NT2/D1 (cell line): ENCODE measurements at regions not wholly inside any gene's neighbourhood (a gene's known extent, or its start where the extent isn't known, plus 50 kb on each side); places are given as distances from the start of the nearest gene placed in this dataset.

Experiments
- SUZ12 ChIP-seq: IDR thresholded peaks from 2 replicates; pipeline ENCODE4 v1.6.1; 2011; ENCODE audit not compliant: insufficient read length, insufficient read depth; ENCODE audit errors: extremely low read depth
- YY1 ChIP-seq: IDR thresholded peaks from 2 replicates; pipeline ENCODE4 v1.6.1; 2011; ENCODE audit not compliant: insufficient read length, insufficient read depth
- ZNF274 ChIP-seq: IDR thresholded peaks from 2 replicates; pipeline ENCODE4 v1.6.1; 2011; ENCODE audit warnings: mild to moderate bottlenecking, low read depth, low read length

DNA sequence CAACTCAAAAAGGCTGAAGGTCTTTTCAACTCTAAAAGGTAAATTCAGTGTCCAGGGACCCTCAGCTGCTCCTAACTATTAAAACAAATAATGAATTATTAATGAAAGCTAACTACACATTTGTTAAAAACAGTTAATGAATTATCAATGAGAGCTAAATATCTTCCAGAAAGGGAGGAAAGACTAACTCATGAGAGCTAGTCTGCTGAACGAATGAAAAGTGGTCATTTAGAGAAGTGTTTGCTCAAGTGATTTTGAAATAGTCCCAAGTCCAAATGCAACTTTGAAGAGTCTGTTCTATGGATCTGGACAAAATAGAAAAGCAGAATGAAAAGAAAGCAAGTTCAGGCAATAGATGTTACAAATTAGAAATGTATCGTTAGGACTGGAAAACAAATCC lies 133.9 kb upstream of the SPEF2 start:
- TF ChIP-seq YY1 (no peak), ZNF274 (no peak), SUZ12 (no peak)
